ENCODE measurements at regions not wholly inside any gene's neighbourhood (a gene's known extent, or its start where the extent isn't known, plus 50 kb on each side); places are given as distances from the start of the nearest gene placed in this dataset.
A peak's percentile ranks its signal among the peaks of the same experiment; 100 is the strongest.

DNA sequence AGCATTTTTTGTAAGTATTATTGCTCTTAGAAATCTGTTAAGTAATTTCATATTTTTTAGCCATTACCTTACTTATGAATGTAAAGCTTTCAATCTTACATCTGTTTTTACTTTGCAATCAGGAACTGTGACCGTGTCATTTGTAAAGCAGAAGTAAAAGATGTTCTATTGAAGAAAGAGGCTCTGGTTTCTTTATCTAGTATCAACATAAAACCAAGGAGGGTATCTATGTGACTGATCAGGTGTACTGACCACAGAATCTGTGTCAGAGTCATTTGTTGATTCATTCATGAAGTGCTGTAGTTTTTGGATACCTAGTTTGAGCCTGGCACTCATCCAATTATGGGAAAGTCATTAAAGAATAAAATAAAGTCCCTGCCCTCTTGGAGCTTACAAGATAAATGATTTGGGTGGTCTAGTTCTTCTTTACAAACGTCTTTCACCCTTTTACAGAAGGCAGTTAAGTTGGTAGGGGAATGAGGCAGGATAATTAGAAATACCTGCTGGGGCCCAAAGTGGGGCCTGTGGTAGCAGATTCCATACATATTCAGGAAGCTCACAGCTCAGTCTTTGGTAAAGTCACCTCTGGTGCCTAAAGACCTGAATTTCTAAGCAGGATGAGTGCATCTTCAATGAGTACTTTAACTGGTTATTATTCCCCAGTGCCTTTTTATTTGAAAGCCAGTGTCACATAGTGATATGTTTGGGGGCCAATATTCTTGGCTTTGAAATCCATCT is 260.6 kb upstream of the NT5C1B start:
- no peaks in the 10 kb centered on the region for H3K79me2 ChIP-seq (ENCODE audit: low read length)
- H3K4me2 ChIP-seq (ENCODE audit: low read length): peak overlapping the region; percentile 65
- H3K4me1 ChIP-seq (ENCODE audit: low read length): peaks cover 44% of the 10 kb centered on the region
- TF ChIP-seq, protein P1, sequence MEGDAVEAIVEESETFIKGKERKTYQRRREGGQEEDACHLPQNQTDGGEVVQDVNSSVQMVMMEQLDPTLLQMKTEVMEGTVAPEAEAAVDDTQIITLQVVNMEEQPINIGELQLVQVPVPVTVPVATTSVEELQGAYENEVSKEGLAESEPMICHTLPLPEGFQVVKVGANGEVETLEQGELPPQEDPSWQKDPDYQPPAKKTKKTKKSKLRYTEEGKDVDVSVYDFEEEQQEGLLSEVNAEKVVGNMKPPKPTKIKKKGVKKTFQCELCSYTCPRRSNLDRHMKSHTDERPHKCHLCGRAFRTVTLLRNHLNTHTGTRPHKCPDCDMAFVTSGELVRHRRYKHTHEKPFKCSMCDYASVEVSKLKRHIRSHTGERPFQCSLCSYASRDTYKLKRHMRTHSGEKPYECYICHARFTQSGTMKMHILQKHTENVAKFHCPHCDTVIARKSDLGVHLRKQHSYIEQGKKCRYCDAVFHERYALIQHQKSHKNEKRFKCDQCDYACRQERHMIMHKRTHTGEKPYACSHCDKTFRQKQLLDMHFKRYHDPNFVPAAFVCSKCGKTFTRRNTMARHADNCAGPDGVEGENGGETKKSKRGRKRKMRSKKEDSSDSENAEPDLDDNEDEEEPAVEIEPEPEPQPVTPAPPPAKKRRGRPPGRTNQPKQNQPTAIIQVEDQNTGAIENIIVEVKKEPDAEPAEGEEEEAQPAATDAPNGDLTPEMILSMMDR (IDR thresholded peaks at IDR 0.05; ENCODE audit: low read depth, low read length): no peak
- no peak for TF ChIP-seq EZH2phosphoT487 (IDR thresholded peaks at IDR 0.05; ENCODE audit: low read depth)
- H3K9ac ChIP-seq (ENCODE audit: low read length): peak overlapping the region; percentile 39
- H3K27ac ChIP-seq (ENCODE audit: low read length): peak overlapping the region; percentile 91
- H3K36me3 ChIP-seq (replicated peaks; ENCODE audit: low read depth, low read length): no peaks in the 10 kb centered on the region
- no peak overlapping the region for H2AFZ ChIP-seq (ENCODE audit: low read depth, low read length)
- no peaks in the 10 kb centered on the region for H3K27me3 ChIP-seq (ENCODE audit: low read depth, low read length)
- H4K20me1 ChIP-seq (ENCODE audit: insufficient read depth, low read length): no peaks in the 10 kb centered on the region
- H3K4me3 ChIP-seq (ENCODE audit: low read length): peak overlapping the region; percentile 18
- no peaks in the 10 kb centered on the region; the same call in 1 of the 2 replicates for H3K9me3 ChIP-seq (ENCODE audit: insufficient read depth, low read length)

DNA sequence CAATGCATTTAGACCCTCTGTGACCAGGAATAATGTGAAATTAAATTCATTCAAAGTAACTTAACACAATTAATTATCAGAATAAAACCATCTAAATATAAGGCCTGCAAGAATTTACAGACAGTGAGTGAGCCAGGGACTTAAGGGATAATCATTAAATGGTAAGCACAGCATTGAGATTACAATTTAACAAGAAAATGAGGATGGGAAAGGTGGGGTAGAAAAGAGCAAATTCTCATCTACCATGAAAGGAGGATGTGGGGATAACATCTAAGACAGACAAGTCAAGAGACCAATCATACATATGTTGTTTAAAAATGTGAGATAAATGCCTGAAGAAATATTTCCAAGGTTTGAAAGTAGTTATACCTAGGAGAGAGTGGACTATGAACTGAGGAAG is 259.3 kb upstream of the NT5C1B start:
- Histone ChIP-seq H3K79me2 (ENCODE audit: low read length) (no peaks in the 10 kb centered on the region), H3K27ac (ENCODE audit: low read length) (no peak overlapping the region), H2AFZ (ENCODE audit: low read depth, low read length) (no peak overlapping the region), H3K9ac (ENCODE audit: low read length) (no peak overlapping the region), H4K20me1 (ENCODE audit: insufficient read depth, low read length) (no peaks in the 10 kb centered on the region), H3K27me3 (ENCODE audit: low read depth, low read length) (no peaks in the 10 kb centered on the region), H3K4me2 (ENCODE audit: low read length) (peak overlapping the region; percentile 20; the same call in 1 of the 2 replicates), H3K4me3 (ENCODE audit: low read length) (no peak overlapping the region), H3K36me3 (replicated peaks; ENCODE audit: low read depth, low read length) (no peaks in the 10 kb centered on the region), H3K9me3 (ENCODE audit: insufficient read depth, low read length) (no peaks in the 10 kb centered on the region; the same call in 1 of the 2 replicates), H3K4me1 (ENCODE audit: low read length) (peaks cover 51% of the 10 kb centered on the region)
- TF ChIP-seq, protein P1 (IDR thresholded peaks at IDR 0.05; ENCODE audit: low read depth, low read length): no peak
- TF ChIP-seq EZH2phosphoT487 (IDR thresholded peaks at IDR 0.05; ENCODE audit: low read depth): no peak

DNA sequence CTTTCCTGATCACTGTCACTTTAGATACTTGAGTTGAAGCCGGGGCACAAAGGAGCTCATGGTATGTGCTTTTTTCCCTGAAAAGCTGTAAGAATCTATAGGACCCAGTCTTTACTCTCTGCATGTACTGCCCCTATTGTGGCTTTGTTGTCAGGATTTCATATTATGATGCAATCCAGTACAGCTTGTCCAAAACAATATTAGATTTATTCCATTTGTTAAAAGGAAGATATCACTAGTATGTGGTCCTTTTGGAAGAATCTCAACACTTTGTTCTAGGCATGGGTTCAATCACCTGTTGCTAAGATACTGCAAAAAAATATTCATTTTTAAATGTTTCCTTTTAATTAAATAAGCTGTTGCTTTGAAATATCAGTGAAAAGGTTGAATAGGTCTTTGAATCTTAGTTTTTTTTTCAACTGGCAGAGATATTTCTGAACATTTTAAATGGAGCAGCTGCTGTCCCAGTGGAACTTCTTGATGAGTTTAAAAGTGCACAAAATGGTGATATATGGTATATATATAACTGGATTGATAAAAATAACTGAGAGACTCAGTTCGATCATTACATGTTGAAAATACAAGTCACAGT is 256.6 kb upstream of the NT5C1B start:
- Histone ChIP-seq H3K36me3 (replicated peaks; ENCODE audit: low read depth, low read length) (no peaks in the 10 kb centered on the region), H3K4me2 (ENCODE audit: low read length) (no peak overlapping the region), H3K4me3 (ENCODE audit: low read length) (no peak overlapping the region), H3K27ac (ENCODE audit: low read length) (no peak overlapping the region), H3K4me1 (ENCODE audit: low read length) (peaks cover 55% of the 10 kb centered on the region), H3K79me2 (ENCODE audit: low read length) (no peaks in the 10 kb centered on the region), H4K20me1 (ENCODE audit: insufficient read depth, low read length) (no peaks in the 10 kb centered on the region), H2AFZ (ENCODE audit: low read depth, low read length) (no peak overlapping the region), H3K9ac (ENCODE audit: low read length) (no peak overlapping the region), H3K27me3 (ENCODE audit: low read depth, low read length) (no peaks in the 10 kb centered on the region), H3K9me3 (ENCODE audit: insufficient read depth, low read length) (no peaks in the 10 kb centered on the region; the same call in 1 of the 2 replicates)
- TF ChIP-seq, protein P1 (IDR thresholded peaks at IDR 0.05; ENCODE audit: low read depth, low read length): no peak
- TF ChIP-seq EZH2phosphoT487 (IDR thresholded peaks at IDR 0.05; ENCODE audit: low read depth): no peak

DNA sequence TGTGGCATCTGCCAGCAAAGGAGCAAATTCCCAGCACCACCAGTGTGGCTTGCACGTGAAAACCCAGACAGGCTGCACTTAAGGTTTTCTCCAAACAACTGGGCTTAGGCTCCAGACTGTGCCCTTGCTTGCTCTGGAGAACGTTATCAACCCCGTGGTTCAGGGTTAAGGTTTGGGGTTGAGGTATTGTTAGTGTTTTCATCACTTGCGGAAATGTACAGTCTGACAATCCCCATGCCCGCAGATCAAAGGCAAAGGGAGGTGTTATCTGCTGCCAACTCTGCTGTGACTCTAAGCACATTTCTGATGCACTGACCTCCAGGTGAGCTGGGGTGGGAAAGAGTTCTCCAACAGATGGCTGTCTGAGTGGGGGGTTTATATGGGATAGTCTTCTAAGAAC is 253.5 kb upstream of the NT5C1B start:
- H3K27ac ChIP-seq (ENCODE audit: low read length): no peak overlapping the region
- no peak overlapping the region for H3K4me3 ChIP-seq (ENCODE audit: low read length)
- H3K9ac ChIP-seq (ENCODE audit: low read length): no peak overlapping the region
- H3K4me2 ChIP-seq (ENCODE audit: low read length): no peak overlapping the region
- no peaks in the 10 kb centered on the region for H3K79me2 ChIP-seq (ENCODE audit: low read length)
- no peaks in the 10 kb centered on the region for H3K36me3 ChIP-seq (replicated peaks; ENCODE audit: low read depth, low read length)
- H2AFZ ChIP-seq (ENCODE audit: low read depth, low read length): no peak overlapping the region
- no peaks in the 10 kb centered on the region for H3K27me3 ChIP-seq (ENCODE audit: low read depth, low read length)
- TF ChIP-seq, protein P1 (IDR thresholded peaks at IDR 0.05; ENCODE audit: low read depth, low read length): no peak
- TF ChIP-seq EZH2phosphoT487 (IDR thresholded peaks at IDR 0.05; ENCODE audit: low read depth): no peak
- peaks cover 29% of the 10 kb centered on the region for H3K4me1 ChIP-seq (ENCODE audit: low read length)
- no peaks in the 10 kb centered on the region; the same call in 1 of the 2 replicates for H3K9me3 ChIP-seq (ENCODE audit: insufficient read depth, low read length)
- no peaks in the 10 kb centered on the region for H4K20me1 ChIP-seq (ENCODE audit: insufficient read depth, low read length)
